Pancreas (tissue), 10 donors: ENCODE measurements at regions not wholly inside any gene's neighbourhood (a gene's known extent, or its start where the extent isn't known, plus 50 kb on each side); places are given as distances from the start of the nearest gene placed in this dataset.

Experiments used
- ATAC-seq, 4 donors: fragments of 200-7000 bp; cut with Tn5 transposase; one replicate each; pipeline versions ENCODE4 v1.8.0 to v1.9.1; 2020; ENCODE audit warnings: mild to moderate bottlenecking in 4 of 4, moderate library complexity in 4 of 4
- DNase-seq, 6 donors: peaks; one replicate each; pipeline ENCODE4 v3.0.0-alpha.2; 2020
- FAIRE-seq: peaks from 2 replicates; lab custom pipeline; 2012; peaks lifted over from hg19 to GRCh38; lab: Jason Lieb, UNC
- H3K27ac ChIP-seq, 4 donors: fragments of 200-600 bp; sonication (generic); 1 replicate in 3 of 4; 2 replicates in 1 of 4; pipeline versions ENCODE4 v1.5.0 to v1.8.0; 2020
- H3K27me3 ChIP-seq, 4 donors: fragments of 200-600 bp; one replicate each; pipeline ENCODE4 v1.8.0; 2021
- H3K36me3 ChIP-seq, 3 donors: fragments of 200-600 bp; sonication (generic) in 1 of 3; one replicate each; pipeline versions ENCODE4 v1.5.0 to v1.8.0; 2020 to 2021
- H3K4me1 ChIP-seq, 3 donors: fragments of 200-600 bp; one replicate each; pipeline ENCODE4 v1.8.0; 2021
- H3K4me3 ChIP-seq, 4 donors: fragments of 200-600 bp; sonication (generic) in 2 of 4; one replicate each; pipeline versions ENCODE4 v1.5.0 to v1.8.0; 2020 to 2021
- H3K9me3 ChIP-seq, 4 donors: fragments of 200-600 bp; one replicate each; pipeline ENCODE4 v1.8.0; 2021
- CTCF ChIP-seq, 4 donors: fragments of 200-600 bp; sonication (generic) in 3 of 4; IDR thresholded peaks; one replicate each; pipeline versions ENCODE4 v1.5.0 to v1.8.0; 2021; ENCODE audit warnings: antibody characterized with exemption in 4 of 4
- WGBS, 2 donors: extraction: QIAGEN DNeasy Blood & Tissue Kit; methylation state at CpG; one replicate each; pipeline ENCODE4 v1.1.7; 2013; 5-methylcytosine and 5-hydroxymethylcytosine counted together
- intact Hi-C, 3 donors: fragments of 100-400 bp; cut with DNase I; formaldehyde crosslinking; loops; one replicate each; pipeline versions ENCODE4 v1.11.1 to v1.14.2; 2022
- donor health status: healthy with polysubstance abuse.
- donor health status: DM: no; HTN: no; CAD: no; lungs with moderate emphysema.
- donor health status: DM: no; HTN: no; CAD: no.
- donor health status: control.
- donor health status: control.
- donor health status: Bipolar disorder and iron deficiency.
- donor health status: DM: yes; HTN: yes; CAD: no.
- donor health status: DM: no; HTN: no; CAD: no.
- donor health status: DM: no; HTN: no; CAD: no.
- donor health status: DM: yes; HTN: yes; CAD: no.

- 72 to 76% methylated on average over 7 of the region's 7 CpGs for WGBS, 2 donors
- H3K27me3 ChIP-seq = no peaks in the 10 kb centered on the region
- FAIRE-seq (no peak), ATAC-seq (peak in 1 of 4 donors; percentile 19), DNase-seq (no peak)
- no peak for TF ChIP-seq CTCF (IDR thresholded peaks at IDR 0.05)
- no peaks in the 10 kb centered on the region for H3K9me3 ChIP-seq
- no peaks in the 10 kb centered on the region for H3K36me3 ChIP-seq
- no peaks in the 10 kb centered on the region for H3K4me1 ChIP-seq
- no peak overlapping the region for H3K4me3 ChIP-seq
- H3K27ac ChIP-seq = no peak overlapping the region
- intact Hi-C loops = no loop called here
These were observed 106.8 kb upstream of the RFLNA start for GRCh38 chr12:124188084-124188483.

GRCh38 chr12:124188561-124189405, 106.1 kb upstream of the RFLNA start:
- intact Hi-C loops = no loop called here
- Histone ChIP-seq H3K4me1 (no peaks in the 10 kb centered on the region), H3K27ac (no peak overlapping the region), H3K4me3 (no peak overlapping the region), H3K27me3 (no peaks in the 10 kb centered on the region), H3K9me3 (no peaks in the 10 kb centered on the region), H3K36me3 (no peaks in the 10 kb centered on the region)
- 70 to 72% methylated on average over 15 of the region's 15 CpGs for WGBS, 2 donors
- TF ChIP-seq CTCF (IDR thresholded peaks at IDR 0.05) = no peak
- no peak for FAIRE-seq
- DNase-seq = no peak
- peak; percentile 43 to 88 (median 81) for ATAC-seq

GRCh38 chr12:124190312-124191023, 104.4 kb upstream of the RFLNA start:
- DNase-seq = no peak
- WGBS, 2 donors = 90 to 92% methylated on average over 14 of the region's 14 CpGs
- Histone ChIP-seq H3K27ac (no peak overlapping the region), H3K27me3 (no peaks in the 10 kb centered on the region), H3K4me3 (no peak overlapping the region), H3K36me3 (no peaks in the 10 kb centered on the region), H3K4me1 (no peaks in the 10 kb centered on the region), H3K9me3 (no peaks in the 10 kb centered on the region)
- intact Hi-C loops = no loop called here
- no peak for TF ChIP-seq CTCF (IDR thresholded peaks at IDR 0.05)
- FAIRE-seq = no peak
- no peak for ATAC-seq

- intact Hi-C loops = no loop called here
- FAIRE-seq (no peak), ATAC-seq (no peak), DNase-seq (no peak)
- H3K9me3 ChIP-seq = no peaks in the 10 kb centered on the region
- no peaks in the 10 kb centered on the region for H3K27me3 ChIP-seq
- TF ChIP-seq CTCF (IDR thresholded peaks at IDR 0.05) = no peak
- H3K4me1 ChIP-seq = no peaks in the 10 kb centered on the region
- no peaks in the 10 kb centered on the region for H3K36me3 ChIP-seq
- no peak overlapping the region for H3K27ac ChIP-seq
- 77 to 89% methylated on average over 3 of the region's 3 CpGs for WGBS, 2 donors
- no peak overlapping the region for H3K4me3 ChIP-seq
These were observed 103.9 kb upstream of the RFLNA start for GRCh38 chr12:124191024-124191359.

GRCh38 chr12:124191966-124192365, 102.9 kb upstream of the RFLNA start:
- ATAC-seq (no peak), DNase-seq (no peak), FAIRE-seq (no peak)
- H3K4me1 ChIP-seq = no peaks in the 10 kb centered on the region
- H3K27me3 ChIP-seq = no peaks in the 10 kb centered on the region
- WGBS, 2 donors = 83 to 86% methylated on average over 12 of the region's 12 CpGs
- no peak overlapping the region for H3K27ac ChIP-seq
- no peaks in the 10 kb centered on the region for H3K9me3 ChIP-seq
- H3K4me3 ChIP-seq = no peak overlapping the region
- H3K36me3 ChIP-seq = no peaks in the 10 kb centered on the region
- no peak for TF ChIP-seq CTCF (IDR thresholded peaks at IDR 0.05)
- intact Hi-C loops = no loop called here
